Mesendoderm (in vitro differentiated cells): ENCODE measurements at regions not wholly inside any gene's neighbourhood (a gene's known extent, or its start where the extent isn't known, plus 50 kb on each side); places are given as distances from the start of the nearest gene placed in this dataset.

Experiments used
- DNase-seq: peaks from one replicate; pipeline ENCODE4 v3.0.0; 2013
- H2AK5ac ChIP-seq: 2 replicates; pipeline ENCODE4 v1.6.1; 2013; ENCODE audit warnings: low read length, inconsistent platforms
- H2BK120ac ChIP-seq: 2 replicates; pipeline ENCODE4 v1.6.1; 2013; ENCODE audit warnings: low read depth, mild to moderate bottlenecking, low read length, moderate library complexity, mixed read lengths
- H2BK15ac ChIP-seq: replicated peaks from 2 replicates; pipeline ENCODE4 v1.6.1; 2013; ENCODE audit warnings: low read depth, mild to moderate bottlenecking, moderate library complexity
- H2BK5ac ChIP-seq: 2 replicates; pipeline ENCODE4 v1.6.1; 2013; ENCODE audit warnings: low read length, inconsistent platforms
- H3K18ac ChIP-seq: 2 replicates; pipeline ENCODE4 v1.6.1; 2013; ENCODE audit warnings: mild to moderate bottlenecking, low read length, mixed read lengths
- H3K23ac ChIP-seq: one replicate; pipeline ENCODE4 v1.6.1; 2013; ENCODE audit warnings: low read length
- H3K27ac ChIP-seq: 2 replicates; pipeline ENCODE4 v1.5.1; 2013; ENCODE audit warnings: low read depth, mild to moderate bottlenecking, inconsistent platforms, low read length, moderate library complexity
- H3K27me3 ChIP-seq: 2 replicates; pipeline ENCODE4 v1.6.1; 2013; ENCODE audit warnings: low read length, control low read depth, mild to moderate bottlenecking, inconsistent platforms; ENCODE audit not compliant: insufficient read depth, poor library complexity
- H3K36me3 ChIP-seq: 2 replicates; pipeline ENCODE4 v1.6.1; 2013; ENCODE audit warnings: low read length, inconsistent platforms; ENCODE audit not compliant: control insufficient read depth, insufficient read depth
- H3K4ac ChIP-seq: one replicate; pipeline ENCODE4 v1.6.1; 2013; ENCODE audit warnings: low read depth, mild to moderate bottlenecking, low read length, moderate library complexity
- H3K4me1 ChIP-seq: 2 replicates; pipeline ENCODE4 v1.6.1; 2013; ENCODE audit warnings: low read depth, low read length, inconsistent platforms; ENCODE audit not compliant: control insufficient read depth
- H3K4me2 ChIP-seq: 2 replicates; pipeline ENCODE4 v1.6.1; 2013; ENCODE audit warnings: low read length
- H3K4me3 ChIP-seq: 2 replicates; pipeline ENCODE4 v1.5.1; 2013; ENCODE audit warnings: mild to moderate bottlenecking, low read length
- H3K56ac ChIP-seq: one replicate; pipeline ENCODE4 v1.6.1; 2013; ENCODE audit warnings: low read length
- H3K79me1 ChIP-seq: 2 replicates; pipeline ENCODE4 v1.6.1; 2013; ENCODE audit warnings: low read length, inconsistent platforms
- H3K79me2 ChIP-seq: 2 replicates; pipeline ENCODE4 v1.6.1; 2013; ENCODE audit warnings: mild to moderate bottlenecking, low read length; ENCODE audit not compliant: control insufficient read depth, insufficient read depth
- H3K9ac ChIP-seq: 2 replicates; pipeline ENCODE4 v1.6.1; 2013; ENCODE audit warnings: low read length, inconsistent platforms
- H4K5ac ChIP-seq: one replicate; pipeline ENCODE4 v1.6.1; 2013; ENCODE audit warnings: low read length
- H4K8ac ChIP-seq: one replicate; pipeline ENCODE4 v1.6.1; 2013; ENCODE audit warnings: low read depth, mild to moderate bottlenecking, control low read depth, low read length, moderate library complexity
- WGBS: extraction: QIAGEN DNeasy Blood & Tissue Kit; methylation state at CpG from one replicate; pipeline ENCODE4 v1.1.7; 2013; ENCODE audit warnings: low lambda C conversion rate, missing lambda C conversion rate; ENCODE audit not compliant: insufficient coverage; ENCODE audit errors: extremely low coverage; 5-methylcytosine and 5-hydroxymethylcytosine counted together

DNA sequence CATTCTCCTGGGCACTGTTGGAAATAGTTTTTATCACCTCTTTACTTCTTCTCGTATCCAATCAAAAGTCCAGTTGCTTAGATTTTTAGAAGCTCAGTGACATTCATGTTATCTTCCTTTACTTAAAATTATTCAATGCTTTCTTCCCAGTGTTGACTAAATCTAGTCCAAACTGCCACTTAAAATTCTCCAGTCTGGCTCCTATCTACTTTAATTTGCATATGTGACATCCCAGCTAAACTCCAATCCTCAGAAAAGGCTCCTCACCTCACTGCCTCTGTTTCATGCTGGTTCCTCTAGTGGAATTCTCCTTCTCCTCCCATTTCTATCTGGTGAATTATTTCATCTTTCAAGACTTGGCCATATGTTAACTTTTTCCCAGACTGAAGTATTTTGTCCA is 1238.7 kb upstream of the WWC1 start:
- H3K79me1 ChIP-seq = no peaks in the 10 kb centered on the region
- no CpG with 5 or more reads among the region's 1 CpG for WGBS
- no peak overlapping the region for H3K4me2 ChIP-seq

GRCh38 chr5:167057665-167058064 is 1233.8 kb upstream of the WWC1 start:
- no peaks in the 10 kb centered on the region for H3K79me1 ChIP-seq
- H3K27me3 ChIP-seq = no peaks in the 10 kb centered on the region
- H3K27ac ChIP-seq = no peak overlapping the region
- H3K79me2 ChIP-seq = no peaks in the 10 kb centered on the region
- H3K56ac ChIP-seq = no peak overlapping the region
- no peak overlapping the region for H3K9ac ChIP-seq
- H3K4me1 ChIP-seq = no peaks in the 10 kb centered on the region
- no peak overlapping the region for H4K8ac ChIP-seq
- H3K23ac ChIP-seq = no peak overlapping the region
- no peak overlapping the region for H2BK5ac ChIP-seq
- H2BK15ac ChIP-seq = no peak overlapping the region
- no peak overlapping the region for H2BK120ac ChIP-seq
- no peak for DNase-seq
- H3K18ac ChIP-seq = no peak overlapping the region
- H3K4me3 ChIP-seq = no peak overlapping the region
- no peak overlapping the region for H2AK5ac ChIP-seq
- no peak overlapping the region for H3K4ac ChIP-seq
- H3K4me2 ChIP-seq = no peak overlapping the region
- no peaks in the 10 kb centered on the region for H3K36me3 ChIP-seq
- no peak overlapping the region for H4K5ac ChIP-seq

More for the DNA sequence above, 1238.7 kb upstream of the WWC1 start:
- Histone ChIP-seq H3K56ac (no peak overlapping the region), H3K9ac (no peak overlapping the region), H3K4me3 (no peak overlapping the region), H2BK5ac (no peak overlapping the region), H3K27ac (no peak overlapping the region), H2AK5ac (no peak overlapping the region), H3K79me2 (no peaks in the 10 kb centered on the region), H4K5ac (no peak overlapping the region), H4K8ac (no peak overlapping the region), H3K27me3 (no peaks in the 10 kb centered on the region), H2BK120ac (no peak overlapping the region), H3K4me1 (no peaks in the 10 kb centered on the region), H3K36me3 (no peaks in the 10 kb centered on the region), H3K23ac (no peak overlapping the region), H3K18ac (no peak overlapping the region), H3K4ac (no peak overlapping the region), H2BK15ac (no peak overlapping the region)
- DNase-seq = peak; percentile 21

DNA sequence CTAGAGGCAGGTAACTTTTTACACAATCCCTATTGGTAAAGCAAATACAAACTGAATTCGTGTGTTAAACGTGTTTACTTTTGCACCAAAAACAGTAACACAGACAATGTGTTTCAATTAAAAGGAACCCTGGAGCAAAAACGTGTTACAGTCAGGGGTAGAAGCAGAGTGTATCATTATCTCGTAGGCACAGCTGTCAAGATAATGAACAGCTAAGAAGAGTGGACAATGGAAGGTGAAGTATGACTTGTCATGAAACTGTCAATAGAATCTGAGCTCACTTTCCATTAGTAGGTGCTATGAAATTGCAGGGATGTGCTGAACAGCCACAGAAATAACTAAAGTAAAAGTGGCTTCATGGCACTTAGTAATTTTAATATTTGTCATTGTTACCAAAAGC is 1229.8 kb upstream of the WWC1 start:
- H4K5ac ChIP-seq = no peak overlapping the region
- H3K4me2 ChIP-seq = no peak overlapping the region
- no peaks in the 10 kb centered on the region for H3K79me1 ChIP-seq
- H4K8ac ChIP-seq = no peak overlapping the region
- H3K18ac ChIP-seq = no peak overlapping the region
- H2AK5ac ChIP-seq = no peak overlapping the region
- no peaks in the 10 kb centered on the region for H3K4me1 ChIP-seq
- no peak for DNase-seq
- H3K36me3 ChIP-seq = no peaks in the 10 kb centered on the region
- H3K27ac ChIP-seq = no peak overlapping the region
- H3K23ac ChIP-seq = no peak overlapping the region
- H2BK15ac ChIP-seq = no peak overlapping the region
- no peak overlapping the region for H3K9ac ChIP-seq
- no CpG with 5 or more reads among the region's 4 CpGs for WGBS
- no peak overlapping the region for H3K56ac ChIP-seq
- H2BK5ac ChIP-seq = no peak overlapping the region
- no peaks in the 10 kb centered on the region for H3K79me2 ChIP-seq
- H2BK120ac ChIP-seq = no peak overlapping the region
- H3K4ac ChIP-seq = no peak overlapping the region
- H3K27me3 ChIP-seq = no peaks in the 10 kb centered on the region
- H3K4me3 ChIP-seq = no peak overlapping the region

GRCh38 chr5:167063116-167063515 is 1228.3 kb upstream of the WWC1 start:
- Histone ChIP-seq H3K23ac (no peak overlapping the region), H3K18ac (no peak overlapping the region), H3K4me1 (no peaks in the 10 kb centered on the region), H4K5ac (no peak overlapping the region), H3K36me3 (no peaks in the 10 kb centered on the region), H3K79me1 (no peaks in the 10 kb centered on the region), H3K4ac (no peak overlapping the region), H2BK5ac (no peak overlapping the region), H4K8ac (no peak overlapping the region), H3K4me3 (no peak overlapping the region), H2BK120ac (no peak overlapping the region), H3K4me2 (no peak overlapping the region), H2BK15ac (no peak overlapping the region), H3K79me2 (no peaks in the 10 kb centered on the region), H3K27me3 (no peaks in the 10 kb centered on the region), H3K27ac (no peak overlapping the region), H3K56ac (no peak overlapping the region), H2AK5ac (no peak overlapping the region), H3K9ac (no peak overlapping the region)
- WGBS = no CpG with 5 or more reads among the region's 4 CpGs
- no peak for DNase-seq

GRCh38 chr5:167063788-167064187 is 1227.7 kb upstream of the WWC1 start:
- Histone ChIP-seq H3K4me2 (no peak overlapping the region), H2BK5ac (no peak overlapping the region), H3K56ac (no peak overlapping the region), H3K79me1 (no peaks in the 10 kb centered on the region), H3K27me3 (no peaks in the 10 kb centered on the region), H2BK120ac (no peak overlapping the region), H4K8ac (no peak overlapping the region), H3K23ac (no peak overlapping the region), H2AK5ac (no peak overlapping the region), H2BK15ac (no peak overlapping the region), H3K27ac (no peak overlapping the region), H3K4me1 (no peaks in the 10 kb centered on the region), H3K79me2 (no peaks in the 10 kb centered on the region), H3K18ac (no peak overlapping the region), H3K9ac (no peak overlapping the region), H3K4me3 (no peak overlapping the region), H3K4ac (no peak overlapping the region), H3K36me3 (no peaks in the 10 kb centered on the region), H4K5ac (no peak overlapping the region)
- no peak for DNase-seq
- no CpG with 5 or more reads among the region's 8 CpGs for WGBS

GRCh38 chr5:167064198-167064776 is 1227.2 kb upstream of the WWC1 start:
- no peak overlapping the region for H3K4me3 ChIP-seq
- H2BK120ac ChIP-seq = no peak overlapping the region
- H3K79me2 ChIP-seq = no peaks in the 10 kb centered on the region
- no peak overlapping the region for H3K9ac ChIP-seq
- no peak overlapping the region for H2AK5ac ChIP-seq
- no peak overlapping the region for H3K4ac ChIP-seq
- peak; percentile 54 for DNase-seq
- no peaks in the 10 kb centered on the region for H3K27me3 ChIP-seq
- no peak overlapping the region for H3K23ac ChIP-seq
- no peak overlapping the region for H3K18ac ChIP-seq
- no CpG with 5 or more reads among the region's 13 CpGs for WGBS
- no peaks in the 10 kb centered on the region for H3K79me1 ChIP-seq
- no peak overlapping the region for H3K4me2 ChIP-seq
- no peaks in the 10 kb centered on the region for H3K4me1 ChIP-seq
- H3K36me3 ChIP-seq = no peaks in the 10 kb centered on the region
- H4K5ac ChIP-seq = no peak overlapping the region
- H2BK15ac ChIP-seq = no peak overlapping the region
- H4K8ac ChIP-seq = no peak overlapping the region
- no peak overlapping the region for H2BK5ac ChIP-seq
- H3K27ac ChIP-seq = no peak overlapping the region
- H3K56ac ChIP-seq = no peak overlapping the region
